ENCODE measurements at regions not wholly inside any gene's neighbourhood (a gene's known extent, or its start where the extent isn't known, plus 50 kb on each side); places are given as distances from the start of the nearest gene placed in this dataset.

DNA sequence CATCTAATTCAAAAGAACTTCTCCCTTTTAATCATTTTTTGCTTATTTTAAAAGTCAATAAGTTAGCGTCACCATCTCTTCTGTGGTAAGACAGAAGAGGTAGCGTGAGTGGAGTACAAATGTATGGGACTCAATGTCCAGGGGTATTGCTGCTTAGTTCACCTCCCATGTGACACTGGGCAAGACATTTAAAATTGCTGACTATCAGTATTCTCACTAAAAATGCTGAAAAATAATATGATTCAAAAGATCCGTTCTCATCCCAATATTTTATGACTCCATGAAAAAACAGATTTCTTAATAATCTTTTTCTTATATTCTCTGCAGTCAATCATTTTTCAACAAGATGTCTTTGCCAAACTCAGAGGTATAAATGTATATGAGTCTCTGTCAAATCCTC is 68.1 kb upstream of the LRRC4C start:
- no peak overlapping the region for H3K4me3 ChIP-seq (ENCODE audit: low read length)
- TF ChIP-seq EZH2phosphoT487 (IDR thresholded peaks at IDR 0.05; ENCODE audit: borderline replicate concordance, low read length), result no peak
- TF ChIP-seq, protein P1, sequence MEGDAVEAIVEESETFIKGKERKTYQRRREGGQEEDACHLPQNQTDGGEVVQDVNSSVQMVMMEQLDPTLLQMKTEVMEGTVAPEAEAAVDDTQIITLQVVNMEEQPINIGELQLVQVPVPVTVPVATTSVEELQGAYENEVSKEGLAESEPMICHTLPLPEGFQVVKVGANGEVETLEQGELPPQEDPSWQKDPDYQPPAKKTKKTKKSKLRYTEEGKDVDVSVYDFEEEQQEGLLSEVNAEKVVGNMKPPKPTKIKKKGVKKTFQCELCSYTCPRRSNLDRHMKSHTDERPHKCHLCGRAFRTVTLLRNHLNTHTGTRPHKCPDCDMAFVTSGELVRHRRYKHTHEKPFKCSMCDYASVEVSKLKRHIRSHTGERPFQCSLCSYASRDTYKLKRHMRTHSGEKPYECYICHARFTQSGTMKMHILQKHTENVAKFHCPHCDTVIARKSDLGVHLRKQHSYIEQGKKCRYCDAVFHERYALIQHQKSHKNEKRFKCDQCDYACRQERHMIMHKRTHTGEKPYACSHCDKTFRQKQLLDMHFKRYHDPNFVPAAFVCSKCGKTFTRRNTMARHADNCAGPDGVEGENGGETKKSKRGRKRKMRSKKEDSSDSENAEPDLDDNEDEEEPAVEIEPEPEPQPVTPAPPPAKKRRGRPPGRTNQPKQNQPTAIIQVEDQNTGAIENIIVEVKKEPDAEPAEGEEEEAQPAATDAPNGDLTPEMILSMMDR (IDR thresholded peaks at IDR 0.05; ENCODE audit: low read depth, low read length, poor library complexity, severe bottlenecking), result no peak
- H3K9me2 ChIP-seq (replicated peaks; ENCODE audit: control insufficient read depth, low read length), result no peaks in the 10 kb centered on the region
- H3K9me3 ChIP-seq (ENCODE audit: control insufficient read depth, insufficient read depth, low read length), result no peaks in the 10 kb centered on the region
- no peaks in the 10 kb centered on the region for H3K27me3 ChIP-seq (ENCODE audit: control insufficient read depth, low read length)
- no peaks in the 10 kb centered on the region for H3K79me2 ChIP-seq (ENCODE audit: control insufficient read depth, low read length)
- H3F3A ChIP-seq (ENCODE audit: control insufficient read depth, insufficient read depth), result no peaks in the 10 kb centered on the region
- H3K36me3 ChIP-seq (ENCODE audit: control insufficient read depth, low read length), result no peaks in the 10 kb centered on the region
- no peaks in the 10 kb centered on the region for H3K4me1 ChIP-seq (ENCODE audit: control insufficient read depth, low read length)
- no peak overlapping the region for H3K27ac ChIP-seq (ENCODE audit: low read depth, low read length)
- no peaks in the 10 kb centered on the region for H4K20me1 ChIP-seq (ENCODE audit: control insufficient read depth, insufficient read depth, low read depth, low read length)
- H3K4me2 ChIP-seq (ENCODE audit: low read length), result no peak overlapping the region

GRCh38 chr11:41532413-41532812 is 73.0 kb upstream of the LRRC4C start:
- Histone ChIP-seq H3F3A (ENCODE audit: control insufficient read depth, insufficient read depth) (no peaks in the 10 kb centered on the region), H3K79me2 (ENCODE audit: control insufficient read depth, low read length) (no peaks in the 10 kb centered on the region), H3K27ac (ENCODE audit: low read depth, low read length) (no peak overlapping the region), H4K20me1 (ENCODE audit: control insufficient read depth, insufficient read depth, low read depth, low read length) (no peaks in the 10 kb centered on the region), H3K9me2 (replicated peaks; ENCODE audit: control insufficient read depth, low read length) (no peaks in the 10 kb centered on the region), H3K4me2 (ENCODE audit: low read length) (no peak overlapping the region), H3K4me3 (ENCODE audit: low read length) (no peak overlapping the region), H3K9me3 (ENCODE audit: control insufficient read depth, insufficient read depth, low read length) (no peaks in the 10 kb centered on the region), H3K36me3 (ENCODE audit: control insufficient read depth, low read length) (no peaks in the 10 kb centered on the region), H3K27me3 (ENCODE audit: control insufficient read depth, low read length) (no peaks in the 10 kb centered on the region), H3K4me1 (ENCODE audit: control insufficient read depth, low read length) (no peaks in the 10 kb centered on the region)
- TF ChIP-seq, protein P1 (IDR thresholded peaks at IDR 0.05; ENCODE audit: low read depth, low read length, poor library complexity, severe bottlenecking), result no peak
- TF ChIP-seq EZH2phosphoT487 (IDR thresholded peaks at IDR 0.05; ENCODE audit: borderline replicate concordance, low read length), result no peak

DNA sequence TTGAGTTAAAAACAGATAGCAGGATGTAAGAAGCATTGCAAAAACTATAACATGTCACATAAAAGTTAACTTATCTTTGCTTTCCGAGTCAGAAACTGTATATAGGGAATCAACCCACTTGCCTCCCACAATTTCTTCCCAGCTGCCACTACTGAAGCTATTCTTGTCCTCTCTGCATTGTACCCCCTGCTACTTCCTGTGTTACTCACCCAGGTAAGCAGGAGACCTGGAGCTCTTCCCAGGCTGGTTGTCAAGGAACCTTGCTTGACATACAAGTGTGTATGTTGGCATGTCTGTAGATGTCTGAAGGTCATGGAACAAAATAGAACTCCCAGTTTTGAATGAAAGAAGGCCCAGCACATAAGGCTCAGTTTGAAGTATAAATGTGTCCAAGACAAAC is 74.3 kb upstream of the LRRC4C start:
- Histone ChIP-seq H3K36me3 (ENCODE audit: control insufficient read depth, low read length) (no peaks in the 10 kb centered on the region), H3K27ac (ENCODE audit: low read depth, low read length) (no peak overlapping the region), H3K4me3 (ENCODE audit: low read length) (no peak overlapping the region), H3F3A (ENCODE audit: control insufficient read depth, insufficient read depth) (no peaks in the 10 kb centered on the region), H3K9me3 (ENCODE audit: control insufficient read depth, insufficient read depth, low read length) (no peaks in the 10 kb centered on the region), H4K20me1 (ENCODE audit: control insufficient read depth, insufficient read depth, low read depth, low read length) (no peaks in the 10 kb centered on the region), H3K79me2 (ENCODE audit: control insufficient read depth, low read length) (no peaks in the 10 kb centered on the region), H3K27me3 (ENCODE audit: control insufficient read depth, low read length) (no peaks in the 10 kb centered on the region), H3K4me2 (ENCODE audit: low read length) (no peak overlapping the region), H3K9me2 (replicated peaks; ENCODE audit: control insufficient read depth, low read length) (no peaks in the 10 kb centered on the region), H3K4me1 (ENCODE audit: control insufficient read depth, low read length) (no peaks in the 10 kb centered on the region)
- TF ChIP-seq EZH2phosphoT487 (IDR thresholded peaks at IDR 0.05; ENCODE audit: borderline replicate concordance, low read length), result no peak
- TF ChIP-seq, protein P1 (IDR thresholded peaks at IDR 0.05; ENCODE audit: low read depth, low read length, poor library complexity, severe bottlenecking), result no peak

GRCh38 chr11:41534391-41534790 is 74.9 kb upstream of the LRRC4C start:
- no peaks in the 10 kb centered on the region for H4K20me1 ChIP-seq (ENCODE audit: control insufficient read depth, insufficient read depth, low read depth, low read length)
- no peaks in the 10 kb centered on the region for H3K9me3 ChIP-seq (ENCODE audit: control insufficient read depth, insufficient read depth, low read length)
- H3K9me2 ChIP-seq (replicated peaks; ENCODE audit: control insufficient read depth, low read length), result no peaks in the 10 kb centered on the region
- TF ChIP-seq EZH2phosphoT487 (IDR thresholded peaks at IDR 0.05; ENCODE audit: borderline replicate concordance, low read length), result no peak
- TF ChIP-seq, protein P1 (IDR thresholded peaks at IDR 0.05; ENCODE audit: low read depth, low read length, poor library complexity, severe bottlenecking), result no peak
- H3F3A ChIP-seq (ENCODE audit: control insufficient read depth, insufficient read depth), result no peaks in the 10 kb centered on the region
- H3K36me3 ChIP-seq (ENCODE audit: control insufficient read depth, low read length), result no peaks in the 10 kb centered on the region
- H3K27ac ChIP-seq (ENCODE audit: low read depth, low read length), result no peak overlapping the region
- no peaks in the 10 kb centered on the region for H3K4me1 ChIP-seq (ENCODE audit: control insufficient read depth, low read length)
- no peaks in the 10 kb centered on the region for H3K79me2 ChIP-seq (ENCODE audit: control insufficient read depth, low read length)
- H3K27me3 ChIP-seq (ENCODE audit: control insufficient read depth, low read length), result no peaks in the 10 kb centered on the region
- no peak overlapping the region for H3K4me3 ChIP-seq (ENCODE audit: low read length)
- no peak overlapping the region for H3K4me2 ChIP-seq (ENCODE audit: low read length)

Measured in DOHH2 (cell line).